ENCODE measurements at regions not wholly inside any gene's neighbourhood (a gene's known extent, or its start where the extent isn't known, plus 50 kb on each side); places are given as distances from the start of the nearest gene placed in this dataset.

DNA sequence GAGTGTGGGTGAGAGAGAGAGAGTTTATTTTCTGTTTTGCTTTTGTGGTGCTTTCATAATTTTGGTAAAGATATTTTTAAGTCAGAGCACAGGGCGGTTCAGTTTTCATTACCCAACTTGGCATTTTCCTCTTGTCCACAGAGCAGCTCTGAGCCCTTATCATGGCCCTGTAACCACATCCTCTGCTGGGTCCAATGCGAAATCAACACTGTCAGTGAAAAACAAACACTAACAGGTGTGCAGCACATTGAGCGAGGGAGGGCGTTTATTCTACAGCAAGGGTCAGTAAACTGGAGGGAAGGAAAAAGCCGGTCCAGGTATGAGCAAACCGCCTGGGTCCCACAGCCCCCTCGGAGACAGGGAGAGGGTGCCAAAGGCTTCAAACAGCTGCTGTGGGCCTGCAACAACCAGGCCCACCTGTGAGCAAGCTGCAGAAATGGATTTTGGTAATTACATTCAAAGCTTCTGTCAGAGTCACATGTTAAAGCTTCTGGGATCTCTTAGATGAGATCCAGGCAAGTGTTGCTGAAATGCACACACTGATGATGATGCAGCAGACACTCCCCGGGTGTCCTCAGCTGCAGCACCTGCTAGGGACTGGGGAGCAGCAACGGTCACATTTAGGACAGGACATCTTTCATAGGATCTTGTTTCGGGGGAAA, 132.7 kb upstream of the DYRK2 start:
- no peak for TF ChIP-seq RAD21 (IDR thresholded peaks at IDR 0.05; ENCODE audit: low read depth)
- TF ChIP-seq, protein P1, sequence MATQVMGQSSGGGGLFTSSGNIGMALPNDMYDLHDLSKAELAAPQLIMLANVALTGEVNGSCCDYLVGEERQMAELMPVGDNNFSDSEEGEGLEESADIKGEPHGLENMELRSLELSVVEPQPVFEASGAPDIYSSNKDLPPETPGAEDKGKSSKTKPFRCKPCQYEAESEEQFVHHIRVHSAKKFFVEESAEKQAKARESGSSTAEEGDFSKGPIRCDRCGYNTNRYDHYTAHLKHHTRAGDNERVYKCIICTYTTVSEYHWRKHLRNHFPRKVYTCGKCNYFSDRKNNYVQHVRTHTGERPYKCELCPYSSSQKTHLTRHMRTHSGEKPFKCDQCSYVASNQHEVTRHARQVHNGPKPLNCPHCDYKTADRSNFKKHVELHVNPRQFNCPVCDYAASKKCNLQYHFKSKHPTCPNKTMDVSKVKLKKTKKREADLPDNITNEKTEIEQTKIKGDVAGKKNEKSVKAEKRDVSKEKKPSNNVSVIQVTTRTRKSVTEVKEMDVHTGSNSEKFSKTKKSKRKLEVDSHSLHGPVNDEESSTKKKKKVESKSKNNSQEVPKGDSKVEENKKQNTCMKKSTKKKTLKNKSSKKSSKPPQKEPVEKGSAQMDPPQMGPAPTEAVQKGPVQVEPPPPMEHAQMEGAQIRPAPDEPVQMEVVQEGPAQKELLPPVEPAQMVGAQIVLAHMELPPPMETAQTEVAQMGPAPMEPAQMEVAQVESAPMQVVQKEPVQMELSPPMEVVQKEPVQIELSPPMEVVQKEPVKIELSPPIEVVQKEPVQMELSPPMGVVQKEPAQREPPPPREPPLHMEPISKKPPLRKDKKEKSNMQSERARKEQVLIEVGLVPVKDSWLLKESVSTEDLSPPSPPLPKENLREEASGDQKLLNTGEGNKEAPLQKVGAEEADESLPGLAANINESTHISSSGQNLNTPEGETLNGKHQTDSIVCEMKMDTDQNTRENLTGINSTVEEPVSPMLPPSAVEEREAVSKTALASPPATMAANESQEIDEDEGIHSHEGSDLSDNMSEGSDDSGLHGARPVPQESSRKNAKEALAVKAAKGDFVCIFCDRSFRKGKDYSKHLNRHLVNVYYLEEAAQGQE (IDR thresholded peaks at IDR 0.05; ENCODE audit: low read depth) = no peak
- TF ChIP-seq NFIC (IDR thresholded peaks at IDR 0.05) = no peak

GRCh38 chr12:67517181-67517887, 131.2 kb upstream of the DYRK2 start:
- TF ChIP-seq RAD21 (IDR thresholded peaks at IDR 0.05; ENCODE audit: low read depth) = no peak
- no peak for TF ChIP-seq USF1 (IDR thresholded peaks at IDR 0.05)
- TF ChIP-seq TEAD4 (IDR thresholded peaks at IDR 0.05) = peak; percentile 19; the same call in 1 of the 2 replicates
- no peak for TF ChIP-seq CREB1 (IDR thresholded peaks at IDR 0.05; ENCODE audit: low read depth)
- TF ChIP-seq, protein P1 (IDR thresholded peaks at IDR 0.05; ENCODE audit: low read depth) = no peak
- no peak for TF ChIP-seq TAF1 (IDR thresholded peaks at IDR 0.05; ENCODE audit: low read depth)
- TF ChIP-seq NFIC (IDR thresholded peaks at IDR 0.05) = peak; percentile 84
- no peak for TF ChIP-seq YY1 (IDR thresholded peaks at IDR 0.05; ENCODE audit: low read depth)
- no peak for TF ChIP-seq ZBTB7A (IDR thresholded peaks at IDR 0.05; ENCODE audit: low read depth)
- TF ChIP-seq EP300 (IDR thresholded peaks at IDR 0.05; ENCODE audit: borderline replicate concordance) = peak; percentile 66; the same call in 1 of the 2 replicates
- no peak for TF ChIP-seq FOXM1 (IDR thresholded peaks at IDR 0.05; ENCODE audit: borderline replicate concordance, low read depth)
- TF ChIP-seq, protein P2, sequence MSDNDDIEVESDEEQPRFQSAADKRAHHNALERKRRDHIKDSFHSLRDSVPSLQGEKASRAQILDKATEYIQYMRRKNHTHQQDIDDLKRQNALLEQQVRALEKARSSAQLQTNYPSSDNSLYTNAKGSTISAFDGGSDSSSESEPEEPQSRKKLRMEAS (IDR thresholded peaks at IDR 0.05) = no peak
- TF ChIP-seq TCF12 (IDR thresholded peaks at IDR 0.05; ENCODE audit: low read depth) = 0 out of 2 replicates have a peak, but pooled peaks have one; percentile 53
- TF ChIP-seq EGR1 (IDR thresholded peaks at IDR 0.05) = no peak
- peak; percentile 49; the same call in 1 of the 2 replicates for TF ChIP-seq CEBPB (IDR thresholded peaks at IDR 0.05)

DNA sequence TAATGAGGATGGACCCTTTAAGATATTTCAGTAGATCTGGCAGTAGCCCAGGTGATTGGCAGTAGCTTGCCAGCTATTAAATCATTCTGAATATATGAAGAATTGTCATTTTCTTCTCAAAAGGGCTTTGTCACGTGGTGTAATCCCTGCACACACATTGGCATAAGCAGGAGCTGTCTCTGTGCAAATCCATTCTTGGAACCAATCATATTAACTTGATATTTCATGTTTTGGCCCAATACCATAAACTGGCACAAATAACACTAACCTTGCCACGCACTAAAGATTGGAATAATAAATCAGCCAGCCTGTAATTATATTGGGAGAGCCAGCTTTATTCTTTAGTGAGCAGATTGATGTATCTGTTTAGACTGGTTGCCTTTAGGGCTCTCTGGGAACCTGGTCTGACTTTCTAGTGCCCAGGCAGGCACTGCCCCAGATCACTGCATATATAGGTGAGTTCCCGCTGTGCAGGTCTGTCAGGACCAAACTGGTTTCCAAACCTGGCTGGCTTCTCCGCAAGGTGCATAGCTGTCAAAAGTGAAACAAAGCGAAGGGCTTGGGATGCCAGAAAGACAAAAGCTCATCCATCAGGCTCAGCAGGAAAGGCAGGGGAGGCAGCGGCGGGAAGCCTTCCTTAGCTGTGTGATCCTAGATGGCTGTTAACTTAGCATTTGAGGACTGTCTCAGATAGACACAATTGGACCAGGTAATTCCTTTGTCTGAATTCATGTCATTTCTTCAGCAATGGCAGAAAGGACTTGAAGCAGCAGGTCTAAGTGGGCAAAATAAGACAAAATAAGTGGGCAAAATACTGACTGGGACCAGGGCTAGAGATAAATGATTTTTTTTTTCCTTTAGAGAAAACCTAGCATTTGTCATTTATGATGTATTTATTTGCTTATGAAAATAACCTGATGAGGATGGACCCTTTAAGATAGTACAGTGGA, 128.8 kb upstream of the DYRK2 start:
- TF ChIP-seq TAF1 (IDR thresholded peaks at IDR 0.05; ENCODE audit: low read depth) (no peak), TCF12 (IDR thresholded peaks at IDR 0.05; ENCODE audit: low read depth) (peak; percentile 72; the same call in 1 of the 2 replicates), USF1 (IDR thresholded peaks at IDR 0.05) (peak; percentile 54; the same call in 1 of the 2 replicates), YY1 (IDR thresholded peaks at IDR 0.05; ENCODE audit: low read depth) (peak; percentile 65; the same call in 1 of the 2 replicates), FOXM1 (IDR thresholded peaks at IDR 0.05; ENCODE audit: borderline replicate concordance, low read depth) (no peak), RAD21 (IDR thresholded peaks at IDR 0.05; ENCODE audit: low read depth) (peak; percentile 25; the same call in 1 of the 2 replicates), TEAD4 (IDR thresholded peaks at IDR 0.05) (peak; percentile 69), CEBPB (IDR thresholded peaks at IDR 0.05) (no peak), ZBTB7A (IDR thresholded peaks at IDR 0.05; ENCODE audit: low read depth) (no peak), EP300 (IDR thresholded peaks at IDR 0.05; ENCODE audit: borderline replicate concordance) (peak; percentile 73), NFIC (IDR thresholded peaks at IDR 0.05) (peak; percentile 81)
- TF ChIP-seq, protein P2 (IDR thresholded peaks at IDR 0.05) = peak; percentile 52

DNA sequence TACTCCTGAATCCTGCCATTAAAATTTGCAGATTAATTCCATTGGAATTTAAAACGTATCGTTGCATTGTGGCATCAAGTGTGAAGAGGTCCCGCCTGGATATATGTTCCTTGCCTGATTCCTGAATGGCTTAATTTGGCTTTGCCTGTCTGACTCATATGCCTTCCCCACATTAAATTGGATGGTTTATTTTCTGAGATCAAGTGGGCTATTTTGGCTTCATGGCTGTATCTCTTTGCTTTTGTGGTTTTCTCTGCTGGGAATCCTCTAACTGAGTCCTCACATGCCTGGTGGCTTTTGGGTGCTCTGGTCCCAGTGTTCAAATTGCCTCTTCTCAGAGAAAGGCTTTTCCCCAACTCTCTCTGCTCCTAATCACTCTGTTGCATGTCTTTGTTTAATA, 127.9 kb upstream of the DYRK2 start:
- TF ChIP-seq, protein P2 (IDR thresholded peaks at IDR 0.05) = no peak
- TF ChIP-seq ZBTB7A (IDR thresholded peaks at IDR 0.05; ENCODE audit: low read depth) (no peak), YY1 (IDR thresholded peaks at IDR 0.05; ENCODE audit: low read depth) (no peak), CREB1 (IDR thresholded peaks at IDR 0.05; ENCODE audit: low read depth) (no peak), NFIC (IDR thresholded peaks at IDR 0.05) (no peak), CEBPB (IDR thresholded peaks at IDR 0.05) (no peak), TEAD4 (IDR thresholded peaks at IDR 0.05) (no peak), EGR1 (IDR thresholded peaks at IDR 0.05) (no peak), TCF12 (IDR thresholded peaks at IDR 0.05; ENCODE audit: low read depth) (no peak), EP300 (IDR thresholded peaks at IDR 0.05; ENCODE audit: borderline replicate concordance) (no peak), USF1 (IDR thresholded peaks at IDR 0.05) (no peak), RAD21 (IDR thresholded peaks at IDR 0.05; ENCODE audit: low read depth) (no peak), TAF1 (IDR thresholded peaks at IDR 0.05; ENCODE audit: low read depth) (no peak), FOXM1 (IDR thresholded peaks at IDR 0.05; ENCODE audit: borderline replicate concordance, low read depth) (no peak)
- TF ChIP-seq, protein P1 (IDR thresholded peaks at IDR 0.05; ENCODE audit: low read depth) = no peak

All from Ishikawa (cell line).